GM18505 (cell line): ENCODE measurements at regions not wholly inside any gene's neighbourhood (a gene's known extent, or its start where the extent isn't known, plus 50 kb on each side); places are given as distances from the start of the nearest gene placed in this dataset.

ENCODE experiments used
- ATAC-seq: cut with Tn5 transposase; IDR thresholded peaks from one replicate; pipeline ENCODE4 v1.9.1; 2021; ENCODE audit not compliant: unreplicated experiment
- POLR2A ChIP-seq: IDR thresholded peaks from 4 replicates; pipeline ENCODE4 v1.6.1; 2011; ENCODE audit warnings: borderline replicate concordance; ENCODE audit not compliant: insufficient read depth, insufficient read length; ENCODE audit errors: extremely low read depth

GRCh38 chr7:131130324-131130723, 197.4 kb upstream of the MKLN1 start:
- no peak for TF ChIP-seq POLR2A
- no peak for ATAC-seq

- ATAC-seq, result no peak
- TF ChIP-seq POLR2A, result no peak
Observed at GRCh38 chr7:131131012-131131745, 196.5 kb upstream of the MKLN1 start.

GRCh38 chr7:131131746-131132431, 195.8 kb upstream of the MKLN1 start:
- ATAC-seq, result no peak
- TF ChIP-seq POLR2A, result no peak

GRCh38 chr7:131139462-131139861, 188.2 kb upstream of the MKLN1 start:
- no peak for ATAC-seq
- TF ChIP-seq POLR2A, result no peak

GRCh38 chr7:131141443-131141967, 186.2 kb upstream of the MKLN1 start:
- TF ChIP-seq POLR2A, result no peak
- no peak for ATAC-seq

- no peak for ATAC-seq
- no peak for TF ChIP-seq POLR2A
Observed at GRCh38 chr7:131143869-131144268, 183.8 kb upstream of the MKLN1 start.

- TF ChIP-seq POLR2A, result no peak
- no peak for ATAC-seq
Observed at GRCh38 chr7:131145026-131145425, 182.7 kb upstream of the MKLN1 start.

GRCh38 chr7:131145770-131146169, 181.9 kb upstream of the MKLN1 start:
- no peak for ATAC-seq
- TF ChIP-seq POLR2A, result no peak

GRCh38 chr7:131147604-131148003, 180.1 kb upstream of the MKLN1 start:
- no peak for TF ChIP-seq POLR2A
- ATAC-seq, result no peak

- no peak for TF ChIP-seq POLR2A
- ATAC-seq, result no peak
Observed at GRCh38 chr7:131148258-131148657, 179.4 kb upstream of the MKLN1 start.

- TF ChIP-seq POLR2A, result no peak
- no peak for ATAC-seq
Observed at GRCh38 chr7:131148708-131149428, 178.8 kb upstream of the MKLN1 start.

- no peak for TF ChIP-seq POLR2A
- ATAC-seq, result no peak
Observed at GRCh38 chr7:131149429-131149773, 178.3 kb upstream of the MKLN1 start.

GRCh38 chr7:131149840-131150239, 177.8 kb upstream of the MKLN1 start:
- TF ChIP-seq POLR2A, result no peak
- ATAC-seq, result no peak
